Colon (tissue), 2 donors: ENCODE measurements at regions not wholly inside any gene's neighbourhood (a gene's known extent, or its start where the extent isn't known, plus 50 kb on each side); places are given as distances from the start of the nearest gene placed in this dataset.
"Not testable (repeated sequence)": the region's sequence is repeated elsewhere in the genome, so short reads cannot be mapped to it uniquely, and the experiment has no call there.

Experiments used
- FAIRE-seq: peaks from 2 replicates; lab custom pipeline; 2012; peaks lifted over from hg19 to GRCh38; lab: Jason Lieb, UNC
- donor health status: control.
- donor health status: control.

- FAIRE-seq, result no peak
These were observed 305.4 kb downstream of the MTX2 start for GRCh38 chr2:176574484-176575236.

DNA sequence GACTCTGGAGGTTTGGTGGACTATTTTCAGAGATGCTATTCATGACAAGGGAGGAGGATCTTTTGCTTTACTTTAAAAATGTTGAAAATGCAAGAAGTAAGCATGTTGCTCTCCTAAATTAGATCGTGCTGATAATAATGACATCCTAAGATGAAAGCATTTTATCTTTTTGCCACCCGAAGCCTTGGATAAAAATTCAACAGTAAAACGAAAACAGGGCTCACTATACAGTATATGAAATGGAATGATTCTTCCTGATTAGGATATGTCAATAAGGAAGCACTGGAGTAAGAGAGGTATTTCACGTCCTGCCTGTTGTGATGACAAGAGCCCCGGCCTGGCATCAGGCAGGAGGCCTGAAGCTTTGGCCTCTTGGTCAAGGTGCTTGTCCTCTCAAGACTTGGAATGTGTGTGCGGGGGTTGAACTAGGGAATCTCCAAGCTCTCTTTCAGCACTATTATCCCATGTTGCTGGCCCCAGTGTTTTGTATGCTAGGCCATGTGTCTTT is 306.0 kb downstream of the MTX2 start:
- no peak for FAIRE-seq

- no peak for FAIRE-seq
These were observed 307.8 kb downstream of the MTX2 start for GRCh38 chr2:176577054-176577453.

GRCh38 chr2:176578292-176578691 is 309.1 kb downstream of the MTX2 start:
- FAIRE-seq, result not testable (repeated sequence)

GRCh38 chr2:176579608-176580007 is 310.4 kb downstream of the MTX2 start:
- FAIRE-seq, result no peak

- FAIRE-seq, result no peak
These were observed 312.4 kb downstream of the MTX2 start for GRCh38 chr2:176581557-176582165.

- FAIRE-seq, result no peak
These were observed 312.9 kb downstream of the MTX2 start for GRCh38 chr2:176582176-176582575.

GRCh38 chr2:176582990-176583481 is 313.8 kb downstream of the MTX2 start:
- no peak for FAIRE-seq

- FAIRE-seq, result no peak
These were observed 314.4 kb downstream of the MTX2 start for GRCh38 chr2:176583607-176584006.

DNA sequence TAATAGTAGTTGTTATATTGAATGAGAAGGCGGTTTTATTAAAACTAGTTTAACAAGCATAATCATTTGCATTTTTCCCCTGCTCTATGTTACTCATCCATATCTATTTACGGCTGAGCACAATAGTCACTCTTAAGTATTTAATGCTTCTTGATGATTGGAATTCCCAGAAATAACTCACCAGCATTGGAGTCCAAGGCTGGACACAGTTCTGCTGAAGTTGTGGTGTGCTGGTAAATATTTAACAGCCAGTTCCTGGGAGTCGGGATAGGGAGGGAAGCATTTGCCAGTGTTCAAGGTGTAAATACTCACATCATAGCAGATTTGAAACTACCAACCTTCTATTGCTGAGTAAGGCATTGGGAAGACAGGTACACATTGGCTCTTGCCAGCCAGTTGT is 315.1 kb downstream of the MTX2 start:
- no peak for FAIRE-seq

DNA sequence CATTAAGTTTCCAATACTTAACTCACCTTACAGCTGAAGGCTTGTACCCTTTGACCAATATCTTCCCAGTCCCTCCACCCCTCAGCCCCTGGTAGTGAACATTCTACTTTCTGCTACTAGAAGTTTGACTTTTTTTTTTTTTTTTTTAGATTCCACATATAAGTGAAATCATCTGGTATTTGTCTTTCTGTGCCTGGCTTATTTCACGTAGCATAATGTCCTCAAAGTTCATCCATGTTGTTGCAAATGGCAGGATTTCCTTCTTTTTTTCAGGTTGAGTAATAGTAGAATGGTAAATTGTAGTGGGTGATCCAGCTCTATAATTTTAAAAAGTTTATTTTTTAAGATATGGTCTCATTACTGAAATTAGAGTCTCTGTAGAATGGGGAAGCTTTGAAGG is 316.0 kb downstream of the MTX2 start:
- FAIRE-seq, result no peak

DNA sequence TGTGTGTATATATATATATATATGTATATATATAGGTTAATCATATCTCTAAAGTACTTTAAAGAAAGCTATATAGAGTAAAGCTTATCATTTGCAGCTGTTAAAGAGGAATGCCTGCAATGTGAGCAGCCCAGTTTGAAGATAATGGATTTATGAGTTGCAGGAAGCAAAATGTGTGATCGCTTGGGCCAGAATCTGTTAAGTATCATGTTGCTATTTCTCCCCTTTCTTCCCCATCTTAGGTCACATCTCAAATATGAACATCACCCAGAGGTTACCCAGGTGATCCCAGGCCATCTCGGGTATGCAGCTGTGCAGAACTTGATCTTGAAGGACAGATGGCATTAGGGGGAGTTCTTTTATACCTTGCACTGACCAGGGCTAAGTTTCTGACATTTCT is 316.5 kb downstream of the MTX2 start:
- FAIRE-seq, result no peak

DNA sequence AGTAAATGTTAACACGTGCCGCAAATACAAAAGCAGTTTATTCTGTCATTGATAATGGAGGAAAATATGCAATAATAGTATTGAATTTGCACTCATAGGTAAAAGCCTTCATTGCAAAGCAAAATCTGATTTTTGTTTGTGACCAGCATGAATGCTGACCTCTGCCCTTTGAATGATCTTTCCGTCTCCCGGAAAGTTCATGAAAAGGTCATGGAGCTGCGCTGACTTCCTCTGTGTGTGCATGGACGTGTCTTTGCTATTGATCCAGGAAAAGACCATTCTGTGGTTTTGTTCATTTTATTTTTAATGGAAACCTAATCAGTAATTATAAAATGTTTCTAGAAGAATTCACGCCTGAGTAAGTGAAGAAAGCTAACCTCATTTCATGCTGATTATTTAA is 320.0 kb downstream of the MTX2 start:
- no peak for FAIRE-seq

- no peak for FAIRE-seq
These were observed 320.7 kb downstream of the MTX2 start for GRCh38 chr2:176589825-176590440.

DNA sequence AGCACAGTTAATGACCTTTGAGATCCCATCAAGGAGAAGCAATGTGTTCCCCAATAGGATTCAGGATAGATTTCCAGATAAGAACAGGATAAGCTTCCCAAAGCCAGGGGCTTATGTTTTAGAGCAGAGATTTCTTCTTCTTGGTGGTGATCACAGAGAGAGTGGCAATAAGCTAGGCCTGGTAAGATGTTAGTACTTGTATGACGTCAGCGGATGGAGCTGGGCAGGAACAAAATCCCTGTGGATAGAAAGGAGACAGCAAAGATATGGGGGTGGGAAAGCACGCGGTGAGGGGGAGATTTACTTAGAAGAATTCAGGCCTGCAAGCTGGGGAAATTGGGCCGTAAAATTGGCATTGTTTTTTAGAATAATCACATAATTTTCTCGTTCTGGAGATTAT is 323.0 kb downstream of the MTX2 start:
- FAIRE-seq, result no peak

GRCh38 chr2:176595986-176596385 is 326.7 kb downstream of the MTX2 start:
- no peak for FAIRE-seq

- FAIRE-seq, result no peak
These were observed 328.7 kb downstream of the MTX2 start for GRCh38 chr2:176597916-176598315.

DNA sequence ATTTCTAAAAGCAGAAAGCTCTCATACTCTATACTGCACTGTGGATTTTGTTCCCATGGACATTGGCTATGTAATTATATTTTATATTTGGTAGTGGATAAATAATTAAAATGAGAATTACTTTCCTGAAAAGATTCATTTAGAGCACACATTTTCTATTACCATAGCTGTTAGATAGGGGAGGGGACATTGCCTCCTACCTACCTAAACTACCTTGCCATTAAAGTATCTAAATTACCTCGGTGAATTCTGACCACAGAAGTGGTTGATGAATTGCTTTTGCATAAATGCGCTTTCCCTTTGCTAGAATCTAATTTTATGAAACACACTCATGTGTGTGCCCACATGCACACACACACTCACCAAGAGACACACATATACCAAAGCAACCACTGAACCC is 329.1 kb downstream of the MTX2 start:
- no peak for FAIRE-seq

- no peak for FAIRE-seq
These were observed 330.7 kb downstream of the MTX2 start for GRCh38 chr2:176599796-176600485.

DNA sequence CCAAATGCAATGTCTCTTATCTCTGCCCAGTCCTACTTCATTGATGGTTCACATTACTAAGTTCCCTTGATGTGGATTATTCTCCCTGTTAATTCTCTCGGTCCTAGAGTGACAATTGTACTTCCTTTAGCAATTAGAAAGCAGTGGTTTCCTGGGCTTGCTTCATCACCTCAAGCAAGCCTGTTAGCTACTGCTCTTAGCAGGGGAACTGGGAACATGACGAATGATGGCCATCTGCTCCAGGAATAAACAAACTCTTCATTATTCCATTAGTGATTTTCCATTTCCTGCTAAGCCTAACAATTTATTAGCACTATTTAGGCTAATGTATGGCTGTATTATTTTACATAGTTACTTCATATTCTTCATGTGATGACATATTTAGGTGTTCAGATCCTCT is 331.8 kb downstream of the MTX2 start:
- FAIRE-seq, result no peak

- FAIRE-seq, result no peak
These were observed 342.8 kb downstream of the MTX2 start for GRCh38 chr2:176612036-176612435.

DNA sequence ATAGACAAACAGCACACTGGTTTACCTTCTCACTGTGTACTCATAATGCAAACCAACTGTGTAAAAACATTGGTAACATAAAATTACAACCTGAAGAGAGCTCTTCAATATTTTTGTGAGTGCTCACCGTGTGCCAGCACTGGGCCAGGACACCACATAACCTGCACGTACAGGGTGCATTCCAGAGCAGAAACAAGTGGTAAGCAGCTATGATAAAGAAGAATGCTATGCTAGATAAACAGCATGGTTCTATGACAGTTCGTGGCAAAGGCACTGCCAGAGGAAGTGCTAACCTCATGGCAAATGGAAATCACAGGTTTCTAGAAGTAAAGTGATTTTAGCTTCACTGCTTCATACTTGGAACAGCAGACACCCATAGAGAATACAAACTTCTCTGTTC is 343.5 kb downstream of the MTX2 start:
- FAIRE-seq, result no peak
